Mesothelial cell of epicardium (in vitro differentiated cells): ENCODE measurements at regions not wholly inside any gene's neighbourhood (a gene's known extent, or its start where the extent isn't known, plus 50 kb on each side); places are given as distances from the start of the nearest gene placed in this dataset.

Experiments used
- DNase-seq, 2 experiments: peaks; one replicate each; pipeline ENCODE4 v3.0.0; 2021; ENCODE audit warnings: low spot score in 2 of 2; ENCODE audit not compliant: unreplicated experiment in 2 of 2
- H3K27ac Mint-ChIP-seq: 2 replicates; pipeline ENCODE4 v1.8.0; 2021; ENCODE audit warnings: mixed read lengths
- H3K27me3 Mint-ChIP-seq: 2 replicates; pipeline ENCODE4 v1.8.0; 2021; ENCODE audit warnings: low read depth, mixed read lengths
- H3K36me3 Mint-ChIP-seq: 2 replicates; pipeline ENCODE4 v1.8.0; 2021; ENCODE audit warnings: mixed read lengths
- H3K4me1 Mint-ChIP-seq: 2 replicates; pipeline ENCODE4 v1.8.0; 2021; ENCODE audit warnings: mixed read lengths
- H3K4me3 Mint-ChIP-seq: 2 replicates; pipeline ENCODE4 v1.8.0; 2021; ENCODE audit warnings: mild to moderate bottlenecking, moderate library complexity, mixed read lengths
- H3K9me3 Mint-ChIP-seq: 2 replicates; pipeline ENCODE4 v1.8.0; 2021; ENCODE audit warnings: mixed read lengths
- CTCF ChIP-seq: fragments of 200-600 bp; sonication (generic); IDR thresholded peaks from one replicate; pipeline ENCODE4 v1.5.0; 2021; ENCODE audit warnings: antibody characterized with exemption; ENCODE audit not compliant: unreplicated experiment

- Mint-ChIP-seq H3K36me3 (no peaks in the 10 kb centered on the region), H3K27ac (peak overlapping the region; percentile 83), H3K9me3 (no peaks in the 10 kb centered on the region), H3K4me3 (no peak overlapping the region), H3K27me3 (no peaks in the 10 kb centered on the region), H3K4me1 (peaks cover 29% of the 10 kb centered on the region)
- DNase-seq, result no peak
- TF ChIP-seq CTCF, result no peak
Observed at GRCh38 chr11:45347348-45348082, 61.4 kb upstream of the SYT13 start.

- no peak overlapping the region for H3K27ac Mint-ChIP-seq
- H3K4me3 Mint-ChIP-seq, result no peak overlapping the region
- H3K9me3 Mint-ChIP-seq, result no peaks in the 10 kb centered on the region
- no peaks in the 10 kb centered on the region for H3K27me3 Mint-ChIP-seq
- no peaks in the 10 kb centered on the region for H3K36me3 Mint-ChIP-seq
- H3K4me1 Mint-ChIP-seq, result peaks cover 25% of the 10 kb centered on the region
- no peak for TF ChIP-seq CTCF
- no peak for DNase-seq
Observed at GRCh38 chr11:45345491-45345890, 59.4 kb upstream of the SYT13 start.

GRCh38 chr11:45344028-45344427 is 57.9 kb upstream of the SYT13 start:
- Mint-ChIP-seq H3K4me1 (peaks cover 30% of the 10 kb centered on the region), H3K36me3 (no peaks in the 10 kb centered on the region), H3K27me3 (peaks cover 2% of the 10 kb centered on the region), H3K4me3 (no peak overlapping the region), H3K9me3 (no peaks in the 10 kb centered on the region), H3K27ac (no peak overlapping the region)
- DNase-seq, result no peak
- no peak for TF ChIP-seq CTCF

GRCh38 chr11:45343444-45343843 is 57.3 kb upstream of the SYT13 start:
- Mint-ChIP-seq H3K27ac (no peak overlapping the region), H3K27me3 (peaks cover 2% of the 10 kb centered on the region), H3K4me3 (no peak overlapping the region), H3K9me3 (no peaks in the 10 kb centered on the region), H3K4me1 (peaks cover 30% of the 10 kb centered on the region), H3K36me3 (no peaks in the 10 kb centered on the region)
- DNase-seq, result no peak
- no peak for TF ChIP-seq CTCF

- H3K27me3 Mint-ChIP-seq, result peaks cover 2% of the 10 kb centered on the region
- no peak overlapping the region for H3K27ac Mint-ChIP-seq
- H3K4me3 Mint-ChIP-seq, result no peak overlapping the region
- no peaks in the 10 kb centered on the region for H3K36me3 Mint-ChIP-seq
- peaks cover 17% of the 10 kb centered on the region for H3K4me1 Mint-ChIP-seq
- no peaks in the 10 kb centered on the region for H3K9me3 Mint-ChIP-seq
- DNase-seq, result no peak
- TF ChIP-seq CTCF, result no peak
Observed at GRCh38 chr11:45341372-45341771, 55.2 kb upstream of the SYT13 start.
